A549 (cell line): ENCODE measurements at regions not wholly inside any gene's neighbourhood (a gene's known extent, or its start where the extent isn't known, plus 50 kb on each side); places are given as distances from the start of the nearest gene placed in this dataset.

Source experiments
- BHLHE40 ChIP-seq: IDR thresholded peaks from 2 replicates; pipeline ENCODE4 v1.6.1; 2012; ENCODE audit warnings: low read depth, low read length, inconsistent platforms
- EP300 ChIP-seq, 2 experiments: fragments of >200 bp; sonication (Bioruptor Twin); formaldehyde crosslinking; IDR thresholded peaks; 2 replicates in 1 of 2; 3 replicates in 1 of 2; pipeline ENCODE4 v1.6.1; 2016 to 2017
- JUNB ChIP-seq: fragments of >200 bp; sonication (Bioruptor Twin); formaldehyde crosslinking; IDR thresholded peaks from 2 replicates; pipeline ENCODE4 v1.6.1; 2016
- MYC ChIP-seq: IDR thresholded peaks from 2 replicates; pipeline ENCODE4 v1.6.1; 2012; ENCODE audit warnings: mild to moderate bottlenecking, inconsistent platforms, low read length, improper control_type of control experiment, borderline replicate concordance
- POLR2A ChIP-seq: IDR thresholded peaks from 2 replicates; pipeline ENCODE4 v1.6.1; 2012; ENCODE audit warnings: mild to moderate bottlenecking, low read length
- POLR2AphosphoS2 ChIP-seq: conservative IDR thresholded peaks from 2 replicates; pipeline ENCODE4 v1.6.1; 2012; ENCODE audit warnings: low read length, improper control_type of control experiment, inconsistent platforms
- RCOR1 ChIP-seq: fragments of 150-350 bp; IDR thresholded peaks from 2 replicates; pipeline ENCODE4 v1.6.1; 2014; ENCODE audit warnings: antibody characterized with exemption, low read length, low read depth
- RNF2 ChIP-seq: fragments of 200-600 bp; sonication (generic); IDR thresholded peaks from 2 replicates; pipeline ENCODE4 v1.6.1; 2016; ENCODE audit warnings: low read depth, mild to moderate bottlenecking, antibody characterized with exemption, moderate library complexity, borderline replicate concordance
- ZSCAN20 ChIP-seq: fragments of 250-450 bp; sonication (Bioruptor Pico); IDR thresholded peaks from 2 replicates; pipeline ENCODE4 v1.8.0; 2022; ENCODE audit warnings: mild to moderate bottlenecking, moderate library complexity
- TF ChIP-seq, protein P1 (sequence below): fragments of >200 bp; sonication (Bioruptor Twin); formaldehyde crosslinking; IDR thresholded peaks from 3 replicates; pipeline ENCODE4 v1.5.1; 2016
- TF ChIP-seq, protein P2 (sequence below): fragments of 150-350 bp; IDR thresholded peaks from 2 replicates; pipeline ENCODE4 v1.6.1; 2014; ENCODE audit warnings: low read depth, mild to moderate bottlenecking, low read length
- TF ChIP-seq, protein P3 (sequence below): fragments of 200-600 bp; sonication (generic); IDR thresholded peaks from 2 replicates; pipeline ENCODE4 v1.6.1; 2016; ENCODE audit warnings: antibody characterized with exemption, mild to moderate bottlenecking, moderate library complexity

DNA sequence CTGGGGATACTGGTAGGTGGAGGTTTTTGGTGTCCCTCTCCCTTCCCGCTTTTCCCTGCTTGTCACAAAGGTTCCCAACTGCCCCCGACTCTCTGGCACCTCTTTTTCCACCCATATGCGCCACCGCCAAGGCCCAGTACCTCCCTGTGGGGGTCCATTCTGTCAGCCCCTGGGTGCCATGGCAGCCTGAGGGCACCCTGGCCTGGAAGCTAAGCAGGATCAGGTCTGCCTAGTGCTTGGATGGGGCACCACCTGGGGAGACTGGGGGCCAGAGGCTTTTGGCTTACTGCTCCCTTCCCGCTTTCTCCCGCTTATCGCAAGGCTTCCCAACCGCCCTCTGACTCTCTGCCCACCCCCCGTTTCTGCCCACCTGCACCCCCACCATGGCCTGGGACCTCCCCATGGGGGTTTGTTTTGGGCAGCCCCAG is 2286.4 kb downstream of the TP53TG3F start:
- TF ChIP-seq, protein P1, sequence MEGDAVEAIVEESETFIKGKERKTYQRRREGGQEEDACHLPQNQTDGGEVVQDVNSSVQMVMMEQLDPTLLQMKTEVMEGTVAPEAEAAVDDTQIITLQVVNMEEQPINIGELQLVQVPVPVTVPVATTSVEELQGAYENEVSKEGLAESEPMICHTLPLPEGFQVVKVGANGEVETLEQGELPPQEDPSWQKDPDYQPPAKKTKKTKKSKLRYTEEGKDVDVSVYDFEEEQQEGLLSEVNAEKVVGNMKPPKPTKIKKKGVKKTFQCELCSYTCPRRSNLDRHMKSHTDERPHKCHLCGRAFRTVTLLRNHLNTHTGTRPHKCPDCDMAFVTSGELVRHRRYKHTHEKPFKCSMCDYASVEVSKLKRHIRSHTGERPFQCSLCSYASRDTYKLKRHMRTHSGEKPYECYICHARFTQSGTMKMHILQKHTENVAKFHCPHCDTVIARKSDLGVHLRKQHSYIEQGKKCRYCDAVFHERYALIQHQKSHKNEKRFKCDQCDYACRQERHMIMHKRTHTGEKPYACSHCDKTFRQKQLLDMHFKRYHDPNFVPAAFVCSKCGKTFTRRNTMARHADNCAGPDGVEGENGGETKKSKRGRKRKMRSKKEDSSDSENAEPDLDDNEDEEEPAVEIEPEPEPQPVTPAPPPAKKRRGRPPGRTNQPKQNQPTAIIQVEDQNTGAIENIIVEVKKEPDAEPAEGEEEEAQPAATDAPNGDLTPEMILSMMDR = no peak
- TF ChIP-seq RNF2 (no peak), EP300 (IDR thresholded peaks at IDR 0.05) (no peak), RCOR1 (no peak), JUNB (no peak), BHLHE40 (no peak), POLR2A (no peak), ZSCAN20 (CRISPR knock-in tag) (no peak), POLR2AphosphoS2 (no peak), MYC (no peak)
- TF ChIP-seq, protein P2, sequence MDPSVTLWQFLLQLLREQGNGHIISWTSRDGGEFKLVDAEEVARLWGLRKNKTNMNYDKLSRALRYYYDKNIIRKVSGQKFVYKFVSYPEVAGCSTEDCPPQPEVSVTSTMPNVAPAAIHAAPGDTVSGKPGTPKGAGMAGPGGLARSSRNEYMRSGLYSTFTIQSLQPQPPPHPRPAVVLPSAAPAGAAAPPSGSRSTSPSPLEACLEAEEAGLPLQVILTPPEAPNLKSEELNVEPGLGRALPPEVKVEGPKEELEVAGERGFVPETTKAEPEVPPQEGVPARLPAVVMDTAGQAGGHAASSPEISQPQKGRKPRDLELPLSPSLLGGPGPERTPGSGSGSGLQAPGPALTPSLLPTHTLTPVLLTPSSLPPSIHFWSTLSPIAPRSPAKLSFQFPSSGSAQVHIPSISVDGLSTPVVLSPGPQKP = no peak
- TF ChIP-seq, protein P3, sequence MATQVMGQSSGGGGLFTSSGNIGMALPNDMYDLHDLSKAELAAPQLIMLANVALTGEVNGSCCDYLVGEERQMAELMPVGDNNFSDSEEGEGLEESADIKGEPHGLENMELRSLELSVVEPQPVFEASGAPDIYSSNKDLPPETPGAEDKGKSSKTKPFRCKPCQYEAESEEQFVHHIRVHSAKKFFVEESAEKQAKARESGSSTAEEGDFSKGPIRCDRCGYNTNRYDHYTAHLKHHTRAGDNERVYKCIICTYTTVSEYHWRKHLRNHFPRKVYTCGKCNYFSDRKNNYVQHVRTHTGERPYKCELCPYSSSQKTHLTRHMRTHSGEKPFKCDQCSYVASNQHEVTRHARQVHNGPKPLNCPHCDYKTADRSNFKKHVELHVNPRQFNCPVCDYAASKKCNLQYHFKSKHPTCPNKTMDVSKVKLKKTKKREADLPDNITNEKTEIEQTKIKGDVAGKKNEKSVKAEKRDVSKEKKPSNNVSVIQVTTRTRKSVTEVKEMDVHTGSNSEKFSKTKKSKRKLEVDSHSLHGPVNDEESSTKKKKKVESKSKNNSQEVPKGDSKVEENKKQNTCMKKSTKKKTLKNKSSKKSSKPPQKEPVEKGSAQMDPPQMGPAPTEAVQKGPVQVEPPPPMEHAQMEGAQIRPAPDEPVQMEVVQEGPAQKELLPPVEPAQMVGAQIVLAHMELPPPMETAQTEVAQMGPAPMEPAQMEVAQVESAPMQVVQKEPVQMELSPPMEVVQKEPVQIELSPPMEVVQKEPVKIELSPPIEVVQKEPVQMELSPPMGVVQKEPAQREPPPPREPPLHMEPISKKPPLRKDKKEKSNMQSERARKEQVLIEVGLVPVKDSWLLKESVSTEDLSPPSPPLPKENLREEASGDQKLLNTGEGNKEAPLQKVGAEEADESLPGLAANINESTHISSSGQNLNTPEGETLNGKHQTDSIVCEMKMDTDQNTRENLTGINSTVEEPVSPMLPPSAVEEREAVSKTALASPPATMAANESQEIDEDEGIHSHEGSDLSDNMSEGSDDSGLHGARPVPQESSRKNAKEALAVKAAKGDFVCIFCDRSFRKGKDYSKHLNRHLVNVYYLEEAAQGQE = no peak
